ENCODE measurements at regions not wholly inside any gene's neighbourhood (a gene's known extent, or its start where the extent isn't known, plus 50 kb on each side); places are given as distances from the start of the nearest gene placed in this dataset.

DNA sequence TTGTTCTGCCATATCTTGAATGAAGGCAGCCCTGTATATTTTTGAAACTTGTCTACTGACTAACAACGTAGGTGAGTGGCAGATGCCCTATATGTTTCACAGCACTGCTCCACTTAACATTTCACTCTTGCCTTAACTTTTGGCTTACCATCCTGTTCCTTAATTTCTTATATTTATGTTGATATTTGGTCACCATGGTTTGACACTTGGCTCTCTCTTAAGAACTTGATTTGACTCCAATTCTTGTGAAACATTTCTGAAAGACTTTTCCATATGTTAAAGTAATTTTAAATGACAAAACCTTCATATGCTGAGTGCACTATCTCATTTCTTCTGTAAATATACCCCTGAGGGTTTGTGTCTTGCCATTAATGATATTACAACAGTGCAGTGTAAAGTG is 434.3 kb upstream of the IMPG1 start:
- TF ChIP-seq CTCF (IDR thresholded peaks at IDR 0.05) (no peak), POLR2A (IDR thresholded peaks at IDR 0.05) (no peak)

Measured in Peyer's patch (tissue), 4 donors.